ENCODE measurements at regions not wholly inside any gene's neighbourhood (a gene's known extent, or its start where the extent isn't known, plus 50 kb on each side); places are given as distances from the start of the nearest gene placed in this dataset.

DNA sequence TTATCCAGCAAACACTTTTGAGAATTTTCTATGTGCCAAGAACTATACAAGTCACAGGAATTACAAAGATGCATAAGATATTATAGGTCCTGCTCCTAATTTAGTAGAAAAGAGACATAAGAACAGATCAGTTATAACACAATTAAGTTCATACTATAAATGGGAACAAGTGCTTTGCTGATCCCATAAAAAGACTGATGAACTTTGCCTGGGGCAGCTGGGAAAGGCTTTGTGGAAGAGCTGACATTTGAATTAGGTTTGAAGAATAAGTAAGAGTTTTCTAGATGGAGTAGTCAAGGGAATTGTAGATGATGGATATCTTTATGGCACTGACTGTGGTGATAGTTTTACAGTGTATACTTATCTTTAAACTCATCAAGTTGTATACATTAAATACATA lies 76.5 kb downstream of the VCAM1 start:
- peaks cover 46% of the 10 kb centered on the region for H3K27me3 Mint-ChIP-seq
- intact Hi-C loops (cut with micrococcal nuclease), result no loop called here
- POLR2A ChIA-PET, result no interaction called here
- Histone ChIP-seq H4K20me1 (ENCODE audit: control insufficient read depth, insufficient read depth, low read length, poor library complexity, severe bottlenecking) (no peaks in the 10 kb centered on the region), H3K4me3 (ENCODE audit: control extremely low read depth in 1 of 5, extremely low read depth in 1 of 5, insufficient read depth in 1 of 5, low read depth in 2 of 5, low read length in 4 of 5) (no peak overlapping the region), H3K36me3 (replicated peaks in 1 of 2; ENCODE audit: control extremely low read depth in 1 of 2, control insufficient read depth in 1 of 2, extremely low read depth in 1 of 2, insufficient read depth in 2 of 2, low read length in 1 of 2) (no peaks in the 10 kb centered on the region), H3K27ac (ENCODE audit: low read length in 2 of 2) (no peak overlapping the region), H2AFZ (ENCODE audit: insufficient read depth, low read depth, low read length, poor library complexity, severe bottlenecking) (no peak overlapping the region), H3K27me3 (replicated peaks in 1 of 4; ENCODE audit: control extremely low read depth in 1 of 4, control insufficient read depth in 3 of 4, insufficient read depth in 4 of 4, low read length in 3 of 4) (no peaks in the 10 kb centered on the region), H3K9me3 (ENCODE audit: control extremely low read depth in 1 of 3, control insufficient read depth in 2 of 3, insufficient read depth in 1 of 3, low read length in 2 of 3) (peaks cover 0 to 2% (median 1%) of the 10 kb centered on the region in 3 donors), H3K4me2 (replicated peaks; ENCODE audit: low read depth, low read length, poor library complexity, severe bottlenecking) (no peak overlapping the region), H3K4me1 (ENCODE audit: control insufficient read depth in 2 of 2, insufficient read depth in 2 of 2, low read length in 2 of 2) (no peaks in the 10 kb centered on the region), H3K79me2 (ENCODE audit: control insufficient read depth, insufficient read depth, low read length) (no peaks in the 10 kb centered on the region), H3K9ac (ENCODE audit: low read length) (no peak overlapping the region)
- CTCF ChIA-PET, result no interaction called here
- no peak for DNase-seq
- TF ChIP-seq, protein P1, sequence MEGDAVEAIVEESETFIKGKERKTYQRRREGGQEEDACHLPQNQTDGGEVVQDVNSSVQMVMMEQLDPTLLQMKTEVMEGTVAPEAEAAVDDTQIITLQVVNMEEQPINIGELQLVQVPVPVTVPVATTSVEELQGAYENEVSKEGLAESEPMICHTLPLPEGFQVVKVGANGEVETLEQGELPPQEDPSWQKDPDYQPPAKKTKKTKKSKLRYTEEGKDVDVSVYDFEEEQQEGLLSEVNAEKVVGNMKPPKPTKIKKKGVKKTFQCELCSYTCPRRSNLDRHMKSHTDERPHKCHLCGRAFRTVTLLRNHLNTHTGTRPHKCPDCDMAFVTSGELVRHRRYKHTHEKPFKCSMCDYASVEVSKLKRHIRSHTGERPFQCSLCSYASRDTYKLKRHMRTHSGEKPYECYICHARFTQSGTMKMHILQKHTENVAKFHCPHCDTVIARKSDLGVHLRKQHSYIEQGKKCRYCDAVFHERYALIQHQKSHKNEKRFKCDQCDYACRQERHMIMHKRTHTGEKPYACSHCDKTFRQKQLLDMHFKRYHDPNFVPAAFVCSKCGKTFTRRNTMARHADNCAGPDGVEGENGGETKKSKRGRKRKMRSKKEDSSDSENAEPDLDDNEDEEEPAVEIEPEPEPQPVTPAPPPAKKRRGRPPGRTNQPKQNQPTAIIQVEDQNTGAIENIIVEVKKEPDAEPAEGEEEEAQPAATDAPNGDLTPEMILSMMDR (IDR thresholded peaks at IDR 0.05), result no peak
- no peak for TF ChIP-seq EZH2 (IDR thresholded peaks at IDR 0.05; ENCODE audit: borderline replicate concordance, insufficient read depth, low read depth, low read length, poor library complexity, severe bottlenecking)
- H3K4me1 Mint-ChIP-seq, result no peaks in the 10 kb centered on the region
- H3K4me3 Mint-ChIP-seq, result no peak overlapping the region
- H3K9me3 Mint-ChIP-seq (ENCODE audit: insufficient read depth), result peaks cover 7% of the 10 kb centered on the region
- no peak for ATAC-seq (ENCODE audit: low read depth)
- H3K27ac Mint-ChIP-seq, result no peak overlapping the region

DNA sequence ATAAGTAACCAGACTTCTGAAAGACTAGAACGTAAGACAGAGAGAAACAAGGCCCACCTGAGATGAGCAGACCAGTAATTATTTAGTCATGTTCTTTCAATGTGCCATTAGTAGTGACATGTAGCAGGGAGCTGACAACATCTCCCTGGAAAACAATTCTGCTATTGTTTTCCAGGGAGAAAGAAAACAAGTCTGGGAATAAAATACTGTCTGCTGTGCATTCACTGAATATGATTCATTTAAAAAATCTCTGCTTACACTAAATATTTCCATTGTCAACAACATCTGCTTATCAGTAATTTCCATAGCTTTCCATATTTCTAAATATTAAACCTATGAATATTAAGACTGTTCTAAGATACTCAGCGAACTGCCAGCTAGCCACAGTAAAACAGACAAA lies 80.0 kb downstream of the VCAM1 start:
- intact Hi-C loops (cut with micrococcal nuclease), result no loop called here

More for the DNA sequence above, 80.0 kb downstream of the VCAM1 start:
- WGBS (ENCODE audit: insufficient coverage), result no CpG with 5 or more reads among the region's 2 CpGs
- no peaks in the 10 kb centered on the region for H3K4me1 Mint-ChIP-seq
- H3K9me3 Mint-ChIP-seq (ENCODE audit: insufficient read depth), result peaks cover 7% of the 10 kb centered on the region
- no peak overlapping the region for H3K27ac ChIP-seq (ENCODE audit: low read length in 2 of 2)
- ATAC-seq (ENCODE audit: low read depth) (no peak), DNase-seq (no peak)
- no peaks in the 10 kb centered on the region for H3K36me3 ChIP-seq (replicated peaks in 1 of 2; ENCODE audit: control extremely low read depth in 1 of 2, control insufficient read depth in 1 of 2, extremely low read depth in 1 of 2, insufficient read depth in 2 of 2, low read length in 1 of 2)
- no peaks in the 10 kb centered on the region for H3K79me2 ChIP-seq (ENCODE audit: control insufficient read depth, insufficient read depth, low read length)
- no peaks in the 10 kb centered on the region for H3K27me3 ChIP-seq (replicated peaks in 1 of 4; ENCODE audit: control extremely low read depth in 1 of 4, control insufficient read depth in 3 of 4, insufficient read depth in 4 of 4, low read length in 3 of 4)
- no peaks in the 10 kb centered on the region for H3K4me1 ChIP-seq (ENCODE audit: control insufficient read depth in 2 of 2, insufficient read depth in 2 of 2, low read length in 2 of 2)
- peaks cover 32% of the 10 kb centered on the region for H3K27me3 Mint-ChIP-seq
- H3K4me3 Mint-ChIP-seq, result no peak overlapping the region
- peaks cover 0 to 2% (median 1%) of the 10 kb centered on the region in 3 donors for H3K9me3 ChIP-seq (ENCODE audit: control extremely low read depth in 1 of 3, control insufficient read depth in 2 of 3, insufficient read depth in 1 of 3, low read length in 2 of 3)
- no peak overlapping the region for H3K4me2 ChIP-seq (replicated peaks; ENCODE audit: low read depth, low read length, poor library complexity, severe bottlenecking)
- TF ChIP-seq, protein P1 (IDR thresholded peaks at IDR 0.05), result no peak
- TF ChIP-seq EZH2 (IDR thresholded peaks at IDR 0.05; ENCODE audit: borderline replicate concordance, insufficient read depth, low read depth, low read length, poor library complexity, severe bottlenecking), result no peak
- POLR2A ChIA-PET, result no interaction called here
- H4K20me1 ChIP-seq (ENCODE audit: control insufficient read depth, insufficient read depth, low read length, poor library complexity, severe bottlenecking), result no peaks in the 10 kb centered on the region
- no peak overlapping the region for H3K27ac Mint-ChIP-seq
- CTCF ChIA-PET, result no interaction called here
- H2AFZ ChIP-seq (ENCODE audit: insufficient read depth, low read depth, low read length, poor library complexity, severe bottlenecking), result no peak overlapping the region
- no peak overlapping the region for H3K9ac ChIP-seq (ENCODE audit: low read length)
- no peak overlapping the region for H3K4me3 ChIP-seq (ENCODE audit: control extremely low read depth in 1 of 5, extremely low read depth in 1 of 5, insufficient read depth in 1 of 5, low read depth in 2 of 5, low read length in 4 of 5)
